ENCODE measurements at regions not wholly inside any gene's neighbourhood (a gene's known extent, or its start where the extent isn't known, plus 50 kb on each side); places are given as distances from the start of the nearest gene placed in this dataset.

DNA sequence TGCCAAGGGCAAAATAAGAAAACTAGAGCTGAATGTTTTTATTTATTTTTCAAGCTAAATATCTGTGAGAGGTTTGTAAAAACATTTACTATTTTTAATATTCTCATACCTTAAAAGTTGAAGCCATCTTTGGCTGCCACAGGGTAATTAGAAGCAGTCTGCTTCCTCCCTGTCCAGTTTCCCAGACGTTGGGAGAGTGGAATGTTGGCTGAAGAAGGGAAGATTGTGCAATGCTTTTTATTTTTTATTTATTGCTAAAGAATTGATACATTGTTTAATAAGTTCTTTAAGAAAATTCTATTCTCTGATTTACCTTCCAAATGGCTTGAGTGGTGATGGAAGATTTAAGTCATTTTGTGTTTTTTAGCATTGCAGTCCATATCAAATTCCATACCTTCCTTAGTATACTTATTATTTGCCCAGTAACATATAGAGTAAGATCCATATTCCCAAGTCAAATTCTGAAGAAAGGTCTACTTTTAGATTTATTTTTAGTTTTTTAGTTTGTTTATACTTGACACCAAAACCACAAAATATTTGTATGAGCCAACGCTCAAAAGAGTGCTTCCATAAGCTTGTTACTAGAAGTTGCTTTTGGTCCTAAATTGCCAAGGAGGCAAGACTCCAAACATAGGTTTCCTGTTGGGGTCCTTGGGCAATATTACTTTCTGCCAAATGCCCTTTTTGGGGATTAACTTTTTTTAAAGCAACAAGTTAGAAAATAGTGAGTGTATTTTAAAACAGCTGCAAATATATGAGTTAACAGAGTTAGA, 124.0 kb upstream of the CPM start:
- Mint-ChIP-seq H3K9me3 (no peaks in the 10 kb centered on the region), H3K4me3 (no peak overlapping the region), H3K27ac (no peak overlapping the region), H3K27me3 (ENCODE audit: low read depth) (no peaks in the 10 kb centered on the region), H3K4me1 (peaks cover 17% of the 10 kb centered on the region), H3K36me3 (no peaks in the 10 kb centered on the region)
- no peak for DNase-seq (ENCODE audit: low spot score in 2 of 2, unreplicated experiment in 2 of 2)
- TF ChIP-seq, protein P1, sequence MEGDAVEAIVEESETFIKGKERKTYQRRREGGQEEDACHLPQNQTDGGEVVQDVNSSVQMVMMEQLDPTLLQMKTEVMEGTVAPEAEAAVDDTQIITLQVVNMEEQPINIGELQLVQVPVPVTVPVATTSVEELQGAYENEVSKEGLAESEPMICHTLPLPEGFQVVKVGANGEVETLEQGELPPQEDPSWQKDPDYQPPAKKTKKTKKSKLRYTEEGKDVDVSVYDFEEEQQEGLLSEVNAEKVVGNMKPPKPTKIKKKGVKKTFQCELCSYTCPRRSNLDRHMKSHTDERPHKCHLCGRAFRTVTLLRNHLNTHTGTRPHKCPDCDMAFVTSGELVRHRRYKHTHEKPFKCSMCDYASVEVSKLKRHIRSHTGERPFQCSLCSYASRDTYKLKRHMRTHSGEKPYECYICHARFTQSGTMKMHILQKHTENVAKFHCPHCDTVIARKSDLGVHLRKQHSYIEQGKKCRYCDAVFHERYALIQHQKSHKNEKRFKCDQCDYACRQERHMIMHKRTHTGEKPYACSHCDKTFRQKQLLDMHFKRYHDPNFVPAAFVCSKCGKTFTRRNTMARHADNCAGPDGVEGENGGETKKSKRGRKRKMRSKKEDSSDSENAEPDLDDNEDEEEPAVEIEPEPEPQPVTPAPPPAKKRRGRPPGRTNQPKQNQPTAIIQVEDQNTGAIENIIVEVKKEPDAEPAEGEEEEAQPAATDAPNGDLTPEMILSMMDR (IDR thresholded peaks at IDR 0.05; ENCODE audit: unreplicated experiment): no peak

DNA sequence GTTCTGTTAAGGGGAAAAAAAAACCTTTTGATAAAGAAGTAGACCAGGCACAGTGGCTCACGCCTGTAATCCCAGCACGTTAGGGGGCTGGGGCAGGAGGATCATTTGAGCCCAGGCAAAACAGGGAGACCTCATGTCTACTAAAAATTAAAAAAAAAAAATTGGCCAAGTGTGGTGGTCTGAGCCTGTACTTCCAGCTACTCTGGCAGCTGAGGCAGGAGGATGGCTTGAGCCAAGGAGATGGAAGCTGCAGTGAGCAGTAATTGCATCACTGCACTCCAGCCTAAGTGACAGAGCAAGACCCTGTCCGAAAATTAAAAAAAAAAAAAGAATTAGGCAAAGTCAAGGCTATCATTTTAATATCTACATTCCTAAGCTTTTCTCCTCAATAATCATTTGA, 124.8 kb upstream of the CPM start:
- Mint-ChIP-seq H3K4me3 (no peak overlapping the region), H3K4me1 (peaks cover 11% of the 10 kb centered on the region), H3K9me3 (no peaks in the 10 kb centered on the region), H3K36me3 (no peaks in the 10 kb centered on the region), H3K27me3 (ENCODE audit: low read depth) (no peaks in the 10 kb centered on the region), H3K27ac (no peak overlapping the region)
- DNase-seq (ENCODE audit: low spot score in 2 of 2, unreplicated experiment in 2 of 2): no peak
- TF ChIP-seq, protein P1 (IDR thresholded peaks at IDR 0.05; ENCODE audit: unreplicated experiment): no peak

DNA sequence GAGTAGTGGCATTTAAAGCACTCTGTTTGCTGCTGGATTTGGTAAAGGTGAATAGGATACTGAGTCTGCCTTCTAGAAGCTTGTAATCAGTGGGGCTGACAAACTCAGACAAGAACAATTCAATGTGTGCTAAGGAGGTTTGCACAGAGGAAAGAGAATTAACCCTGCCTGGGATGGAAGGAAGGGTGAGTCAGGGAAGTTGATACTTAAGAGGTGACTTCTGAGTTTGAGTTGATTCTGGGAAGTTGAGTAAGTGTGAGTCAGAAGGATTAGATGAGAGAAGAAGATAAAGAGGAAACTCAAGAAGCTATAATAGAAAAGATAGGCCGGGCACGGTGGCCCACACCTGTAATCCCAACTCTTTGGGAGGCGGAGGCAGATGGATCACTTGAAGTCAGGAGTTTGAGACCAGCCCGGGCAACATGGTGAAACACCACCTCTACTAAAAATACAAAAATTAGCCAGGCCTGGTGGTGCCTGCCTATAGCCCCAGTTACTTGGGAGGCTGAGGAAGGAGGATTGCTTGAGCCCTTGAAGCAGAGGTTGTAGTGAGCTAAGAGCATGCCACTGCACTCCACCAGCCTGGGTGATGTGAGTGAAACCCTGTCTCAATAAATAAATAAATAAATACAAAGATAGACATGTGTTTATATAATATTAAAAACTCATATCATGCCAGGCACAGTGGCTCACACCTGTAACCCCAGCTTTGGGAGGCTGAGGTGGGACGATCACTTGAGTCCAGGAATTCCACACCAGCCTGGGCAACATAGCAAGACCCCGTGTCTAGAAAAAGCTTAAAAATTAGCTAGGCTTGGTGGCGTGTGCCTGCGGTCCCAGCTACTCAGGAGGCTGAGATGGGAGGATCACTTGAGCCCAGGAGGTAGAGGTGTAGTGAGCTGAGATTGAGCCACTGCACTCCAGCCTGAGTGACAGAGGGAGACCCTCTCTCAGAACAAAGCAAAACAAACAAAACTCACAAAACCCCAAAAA, 126.8 kb upstream of the CPM start:
- TF ChIP-seq, protein P1 (IDR thresholded peaks at IDR 0.05; ENCODE audit: unreplicated experiment): no peak
- Mint-ChIP-seq H3K4me3 (no peak overlapping the region), H3K27me3 (ENCODE audit: low read depth) (no peaks in the 10 kb centered on the region), H3K27ac (no peak overlapping the region), H3K9me3 (no peaks in the 10 kb centered on the region), H3K4me1 (no peaks in the 10 kb centered on the region), H3K36me3 (no peaks in the 10 kb centered on the region)
- no peak for DNase-seq (ENCODE audit: low spot score in 2 of 2, unreplicated experiment in 2 of 2)

DNA sequence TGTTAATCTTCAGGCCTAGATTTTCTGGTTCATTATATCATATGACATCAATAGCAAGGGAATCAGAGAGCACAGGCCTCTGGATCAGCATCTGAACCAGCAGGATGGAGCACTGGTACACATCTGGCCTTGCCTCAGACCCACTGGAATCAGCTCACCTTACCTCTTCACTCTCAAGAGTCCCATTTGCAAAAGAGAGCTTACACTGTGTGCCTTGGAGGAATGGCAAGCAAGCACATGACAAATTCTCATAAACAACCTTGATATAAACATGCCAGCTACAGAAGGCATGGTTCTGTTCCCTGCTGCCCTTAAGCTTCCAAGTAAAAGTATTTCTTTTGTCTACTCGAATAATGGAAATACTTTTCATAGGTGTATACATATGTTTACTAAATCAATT, 128.6 kb upstream of the CPM start:
- H3K27ac Mint-ChIP-seq: no peak overlapping the region
- no peak overlapping the region for H3K4me3 Mint-ChIP-seq
- DNase-seq (ENCODE audit: low spot score in 2 of 2, unreplicated experiment in 2 of 2): no peak
- no peaks in the 10 kb centered on the region for H3K27me3 Mint-ChIP-seq (ENCODE audit: low read depth)
- H3K9me3 Mint-ChIP-seq: no peaks in the 10 kb centered on the region
- H3K4me1 Mint-ChIP-seq: no peaks in the 10 kb centered on the region
- H3K36me3 Mint-ChIP-seq: no peaks in the 10 kb centered on the region
- TF ChIP-seq, protein P1 (IDR thresholded peaks at IDR 0.05; ENCODE audit: unreplicated experiment): no peak

DNA sequence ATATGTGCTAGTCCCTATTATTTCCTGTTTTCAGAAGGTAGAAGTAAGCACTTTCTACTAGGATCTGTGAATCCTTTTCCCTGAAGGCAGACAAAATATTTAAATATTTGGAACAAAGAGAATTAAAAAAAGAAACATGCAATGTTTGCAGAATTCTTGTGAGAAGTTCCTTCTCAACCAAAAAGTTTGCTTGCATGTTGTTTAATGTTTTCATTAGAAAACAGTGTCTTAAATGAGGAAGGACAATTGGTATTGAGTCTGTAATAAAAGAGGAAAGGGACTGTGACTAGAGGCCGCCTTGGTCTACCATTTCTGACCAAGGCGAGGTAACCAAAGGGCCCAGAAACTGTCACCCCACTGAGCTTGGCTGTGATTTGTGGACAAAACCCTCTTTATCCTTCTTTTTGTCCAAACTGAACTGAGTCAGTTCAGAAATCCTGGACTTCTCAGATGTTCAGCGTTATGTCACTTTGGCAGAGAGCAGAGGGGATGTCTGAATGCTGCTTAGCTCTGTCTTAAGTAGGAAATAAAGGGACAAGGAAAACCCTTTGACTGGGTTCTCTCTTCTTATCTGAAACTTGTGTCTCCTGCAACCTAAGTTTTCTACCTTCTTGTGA, 129.8 kb upstream of the CPM start:
- Mint-ChIP-seq H3K27ac (no peak overlapping the region), H3K27me3 (ENCODE audit: low read depth) (no peaks in the 10 kb centered on the region), H3K4me1 (no peaks in the 10 kb centered on the region), H3K36me3 (no peaks in the 10 kb centered on the region), H3K4me3 (no peak overlapping the region), H3K9me3 (no peaks in the 10 kb centered on the region)
- no peak for DNase-seq (ENCODE audit: low spot score in 2 of 2, unreplicated experiment in 2 of 2)
- TF ChIP-seq, protein P1 (IDR thresholded peaks at IDR 0.05; ENCODE audit: unreplicated experiment): no peak

All from mesothelial cell of epicardium (in vitro differentiated cells).